Stomach (tissue), 4 donors: ENCODE measurements at regions not wholly inside any gene's neighbourhood (a gene's known extent, or its start where the extent isn't known, plus 50 kb on each side); places are given as distances from the start of the nearest gene placed in this dataset.

Source experiments
- CTCF ChIP-seq, 7 experiments: fragments of 450-650 bp in 4 of 7; fragments of 200-600 bp in 3 of 7; sonication (generic) in 3 of 7; IDR thresholded peaks; one replicate each; pipeline ENCODE4 v1.5.1; 2016 to 2019; ENCODE audit warnings: antibody characterized with exemption in 7 of 7, control low read depth in 2 of 7, mild to moderate bottlenecking in 1 of 7
- POLR2A ChIP-seq, 4 donors: fragments of 450-650 bp; IDR thresholded peaks; one replicate each; pipeline ENCODE4 v1.6.1; 2016; ENCODE audit warnings: antibody characterized with exemption in 4 of 4, control low read depth in 2 of 4, mild to moderate bottlenecking in 1 of 4, moderate library complexity in 1 of 4

GRCh38 chr1:209509039-209509438 is 74.5 kb upstream of the CAMK1G start:
- no peak for TF ChIP-seq CTCF (IDR thresholded peaks at IDR 0.05)
- no peak for TF ChIP-seq POLR2A (IDR thresholded peaks at IDR 0.05)
